Tibial nerve (tissue), 4 donors: ENCODE measurements at regions not wholly inside any gene's neighbourhood (a gene's known extent, or its start where the extent isn't known, plus 50 kb on each side); places are given as distances from the start of the nearest gene placed in this dataset.

Experiments used
- DNase-seq, 2 donors: peaks; one replicate each; pipeline ENCODE4 v3.0.0-alpha.2; 2019; ENCODE audit warnings: low spot score in 2 of 2
- H3K27ac ChIP-seq, 4 donors: fragments of 200-600 bp; sonication (generic) in 3 of 4; one replicate each; pipeline ENCODE4 v1.5.1; 2017 to 2019; ENCODE audit warnings: mild to moderate bottlenecking in 1 of 4
- H3K27me3 ChIP-seq, 2 donors: fragments of 200-600 bp; sonication (generic) in 1 of 2; one replicate each; pipeline versions ENCODE4 v1.5.1 to v1.6.0; 2017 to 2019
- H3K36me3 ChIP-seq, 3 donors: fragments of 200-600 bp; sonication (generic); one replicate each; pipeline ENCODE4 v1.5.1; 2018 to 2019
- H3K4me1 ChIP-seq, 4 donors: fragments of 200-600 bp; sonication (generic) in 3 of 4; one replicate each; pipeline ENCODE4 v1.5.1; 2017 to 2019
- H3K4me3 ChIP-seq, 4 donors: fragments of 200-600 bp; sonication (generic) in 3 of 4; one replicate each; pipeline ENCODE4 v1.5.1; 2017 to 2019; ENCODE audit warnings: mild to moderate bottlenecking in 1 of 4, moderate library complexity in 1 of 4
- H3K9me3 ChIP-seq, 4 donors: fragments of 200-600 bp; sonication (generic) in 3 of 4; one replicate each; pipeline ENCODE4 v1.5.1; 2017 to 2019
- EP300 ChIP-seq, 2 donors: sonication (generic); formaldehyde crosslinking; IDR thresholded peaks; one replicate each; pipeline ENCODE4 v1.6.1; 2017; ENCODE audit warnings: antibody characterized with exemption in 2 of 2, mild to moderate bottlenecking in 1 of 2
- POLR2A ChIP-seq, 2 donors: fragments of 450-650 bp; IDR thresholded peaks; one replicate each; pipeline ENCODE4 v1.6.1; 2017; ENCODE audit warnings: antibody characterized with exemption in 2 of 2, mild to moderate bottlenecking in 2 of 2, moderate library complexity in 2 of 2
- WGBS, 2 donors: methylation state at CpG; one replicate each; pipeline ENCODE4 v1.1.5; 2018; 5-methylcytosine and 5-hydroxymethylcytosine counted together
- TF ChIP-seq, protein P1 (sequence below), 5 experiments: fragments of 200-600 bp in 3 of 5; fragments of 450-650 bp in 2 of 5; sonication (generic) in 3 of 5; IDR thresholded peaks; one replicate each; pipeline ENCODE4 v1.5.1; 2016 to 2019; ENCODE audit warnings: antibody characterized with exemption in 5 of 5, mild to moderate bottlenecking in 3 of 5, moderate library complexity in 2 of 5

DNA sequence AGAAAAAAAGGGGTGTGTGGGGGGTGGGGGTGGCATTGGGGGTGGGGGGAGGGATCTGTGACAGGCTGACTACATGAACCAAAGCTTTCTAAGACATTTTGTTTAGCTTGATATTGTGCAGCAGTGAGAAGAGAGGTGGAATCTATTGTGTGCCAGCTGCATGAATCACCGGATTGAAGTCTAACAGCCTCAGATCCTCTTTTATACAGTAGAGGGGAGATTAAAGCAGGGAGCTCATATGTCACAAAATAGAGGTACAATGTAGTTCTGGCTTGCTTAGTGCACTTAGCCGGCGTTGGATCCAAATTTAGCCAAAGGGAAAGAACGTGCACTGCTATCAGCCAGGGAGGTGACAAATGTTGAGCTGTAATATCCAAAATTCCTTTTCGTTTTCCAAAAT, 404.2 kb upstream of the CITED2 start:
- Histone ChIP-seq H3K9me3 (peaks cover 0 to under 1% (median 0%) of the 10 kb centered on the region in 4 donors), H3K36me3 (no peaks in the 10 kb centered on the region), H3K27me3 (no peaks in the 10 kb centered on the region), H3K4me1 (peaks cover 0 to 8% (median 0%) of the 10 kb centered on the region in 4 donors), H3K4me3 (no peak overlapping the region), H3K27ac (no peak overlapping the region)
- 70 to 75% methylated on average over 5 of the region's 5 CpGs for WGBS, 2 donors
- TF ChIP-seq, protein P1, sequence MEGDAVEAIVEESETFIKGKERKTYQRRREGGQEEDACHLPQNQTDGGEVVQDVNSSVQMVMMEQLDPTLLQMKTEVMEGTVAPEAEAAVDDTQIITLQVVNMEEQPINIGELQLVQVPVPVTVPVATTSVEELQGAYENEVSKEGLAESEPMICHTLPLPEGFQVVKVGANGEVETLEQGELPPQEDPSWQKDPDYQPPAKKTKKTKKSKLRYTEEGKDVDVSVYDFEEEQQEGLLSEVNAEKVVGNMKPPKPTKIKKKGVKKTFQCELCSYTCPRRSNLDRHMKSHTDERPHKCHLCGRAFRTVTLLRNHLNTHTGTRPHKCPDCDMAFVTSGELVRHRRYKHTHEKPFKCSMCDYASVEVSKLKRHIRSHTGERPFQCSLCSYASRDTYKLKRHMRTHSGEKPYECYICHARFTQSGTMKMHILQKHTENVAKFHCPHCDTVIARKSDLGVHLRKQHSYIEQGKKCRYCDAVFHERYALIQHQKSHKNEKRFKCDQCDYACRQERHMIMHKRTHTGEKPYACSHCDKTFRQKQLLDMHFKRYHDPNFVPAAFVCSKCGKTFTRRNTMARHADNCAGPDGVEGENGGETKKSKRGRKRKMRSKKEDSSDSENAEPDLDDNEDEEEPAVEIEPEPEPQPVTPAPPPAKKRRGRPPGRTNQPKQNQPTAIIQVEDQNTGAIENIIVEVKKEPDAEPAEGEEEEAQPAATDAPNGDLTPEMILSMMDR (IDR thresholded peaks at IDR 0.05): no peak
- TF ChIP-seq POLR2A (IDR thresholded peaks at IDR 0.05) (no peak), EP300 (IDR thresholded peaks at IDR 0.05) (no peak)
- DNase-seq: no peak

DNA sequence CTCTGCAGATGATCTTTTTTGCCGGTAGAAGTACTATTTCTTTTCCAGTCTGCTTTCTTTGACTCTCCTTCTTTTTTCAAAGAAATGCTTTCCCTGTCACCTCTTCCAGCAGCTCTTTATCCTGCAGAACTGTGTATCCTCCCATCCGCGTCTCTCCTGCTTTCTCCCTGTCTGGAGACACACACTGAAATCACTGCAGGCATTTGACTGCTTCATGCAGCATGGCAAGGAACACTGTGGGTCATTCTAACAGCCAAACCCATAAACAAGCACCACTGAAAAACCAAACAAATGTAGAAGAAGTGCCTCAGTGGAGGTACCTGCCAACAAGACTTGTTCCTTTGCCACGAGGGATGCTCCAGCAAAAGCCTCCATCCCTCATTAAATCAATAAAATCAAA, 403.7 kb upstream of the CITED2 start:
- Histone ChIP-seq H3K4me1 (peaks cover 0 to 8% (median 0%) of the 10 kb centered on the region in 4 donors), H3K36me3 (no peaks in the 10 kb centered on the region), H3K4me3 (no peak overlapping the region), H3K27ac (no peak overlapping the region), H3K9me3 (no peaks in the 10 kb centered on the region), H3K27me3 (no peaks in the 10 kb centered on the region)
- no peak for DNase-seq
- TF ChIP-seq EP300 (IDR thresholded peaks at IDR 0.05): no peak
- TF ChIP-seq, protein P1 (IDR thresholded peaks at IDR 0.05): no peak
- no peak for TF ChIP-seq POLR2A (IDR thresholded peaks at IDR 0.05)
- 88 to 89% methylated on average over 4 of the region's 4 CpGs for WGBS, 2 donors

DNA sequence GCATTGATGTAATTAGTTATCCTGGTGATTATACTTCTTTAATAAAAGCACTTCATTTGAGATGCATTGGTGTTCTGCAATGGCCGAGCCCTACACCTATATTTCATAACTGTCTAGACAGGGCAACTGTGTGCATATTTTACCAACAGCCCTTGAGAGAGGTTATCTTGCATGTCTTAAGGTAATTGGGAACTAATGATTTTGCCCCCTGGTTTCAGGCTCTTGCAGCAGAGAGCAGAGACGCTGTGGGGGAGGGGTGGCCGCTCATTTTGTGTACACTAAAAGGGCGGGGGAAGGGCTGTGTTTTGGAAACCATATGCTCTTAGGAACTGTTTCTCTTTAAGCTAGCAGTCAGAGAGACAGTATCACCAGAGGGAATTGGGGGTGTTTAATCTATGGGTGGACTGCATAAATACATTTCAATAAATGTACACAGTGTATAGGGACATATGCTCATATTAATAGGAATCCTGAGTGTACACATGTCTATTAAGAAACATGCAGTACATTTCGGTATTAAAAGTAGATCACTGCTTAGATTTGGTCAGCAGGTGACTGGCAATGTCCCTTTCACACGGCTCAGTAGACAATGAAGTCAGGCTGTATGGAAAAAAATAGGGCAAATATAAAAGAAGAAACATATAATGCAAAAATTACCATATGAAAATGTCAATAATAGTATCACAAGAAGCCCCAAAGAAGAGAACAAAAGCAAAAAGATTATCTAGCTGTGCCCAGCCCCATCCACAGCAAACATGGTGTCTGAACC, 402.9 kb upstream of the CITED2 start:
- no peaks in the 10 kb centered on the region for H3K9me3 ChIP-seq
- DNase-seq: no peak
- whole genome bisulfite sequencing, 2 donors: 84 to 85% methylated on average over 6 of the region's 6 CpGs
- H3K4me3 ChIP-seq: no peak overlapping the region
- H3K27me3 ChIP-seq: no peaks in the 10 kb centered on the region
- H3K4me1 ChIP-seq: peaks cover 0 to 8% (median 0%) of the 10 kb centered on the region in 4 donors
- no peak overlapping the region for H3K27ac ChIP-seq
- TF ChIP-seq, protein P1 (IDR thresholded peaks at IDR 0.05): no peak
- TF ChIP-seq EP300 (IDR thresholded peaks at IDR 0.05): no peak
- TF ChIP-seq POLR2A (IDR thresholded peaks at IDR 0.05): no peak
- no peaks in the 10 kb centered on the region for H3K36me3 ChIP-seq

DNA sequence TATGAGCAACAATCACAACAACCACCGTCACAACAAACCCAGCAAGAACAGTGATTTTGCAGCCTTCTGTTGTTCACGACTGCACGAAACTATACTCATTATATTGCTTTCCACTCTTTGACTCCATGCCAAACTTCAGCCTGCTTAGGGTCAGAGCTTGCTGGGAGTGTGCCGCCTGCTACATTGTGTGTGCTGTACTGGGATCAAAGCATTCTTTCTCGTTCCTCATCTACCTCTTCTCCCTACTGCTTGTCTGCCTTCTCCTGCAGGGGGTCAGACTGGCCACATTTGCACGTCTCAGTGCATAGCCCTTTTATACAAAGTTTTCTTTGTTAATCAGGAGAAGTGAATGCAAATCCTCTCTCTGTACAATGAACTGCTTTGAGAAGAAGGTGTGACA, 401.6 kb upstream of the CITED2 start:
- Histone ChIP-seq H3K27ac (no peak overlapping the region), H3K36me3 (no peaks in the 10 kb centered on the region), H3K4me1 (peaks cover 0 to 8% (median 0%) of the 10 kb centered on the region in 4 donors), H3K9me3 (no peaks in the 10 kb centered on the region), H3K4me3 (no peak overlapping the region), H3K27me3 (no peaks in the 10 kb centered on the region)
- TF ChIP-seq POLR2A (IDR thresholded peaks at IDR 0.05): no peak
- no peak for TF ChIP-seq EP300 (IDR thresholded peaks at IDR 0.05)
- TF ChIP-seq, protein P1 (IDR thresholded peaks at IDR 0.05): no peak
- WGBS, 2 donors: 16 to 29% methylated on average over 6 of the region's 6 CpGs
- no peak for DNase-seq

DNA sequence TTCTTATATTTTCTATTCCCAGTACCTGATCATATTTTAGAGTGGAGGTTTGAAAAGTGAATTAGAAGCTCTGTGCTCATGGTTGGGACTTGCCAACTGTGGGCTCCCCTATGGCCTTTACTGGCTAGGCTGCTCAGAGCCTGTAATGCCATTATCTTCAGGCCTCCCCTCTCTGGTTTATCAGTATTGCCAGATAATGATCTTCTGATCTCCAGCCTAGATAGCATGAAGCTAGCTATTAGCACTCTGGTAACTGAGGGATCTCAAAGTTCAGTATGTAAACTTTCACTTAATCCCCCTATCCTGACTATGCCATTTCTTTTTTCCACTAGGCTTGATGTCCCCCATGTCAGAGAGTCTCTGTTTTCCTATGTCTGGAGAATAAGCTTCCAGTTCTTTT, 393.7 kb upstream of the CITED2 start:
- no peak overlapping the region for H3K27ac ChIP-seq
- H3K27me3 ChIP-seq: no peaks in the 10 kb centered on the region
- no peak overlapping the region for H3K4me3 ChIP-seq
- TF ChIP-seq, protein P1 (IDR thresholded peaks at IDR 0.05): no peak
- TF ChIP-seq EP300 (IDR thresholded peaks at IDR 0.05): no peak
- H3K9me3 ChIP-seq: no peaks in the 10 kb centered on the region
- no peaks in the 10 kb centered on the region for H3K36me3 ChIP-seq
- H3K4me1 ChIP-seq: peaks cover 0 to 16% (median 6%) of the 10 kb centered on the region in 4 donors
- DNase-seq: no peak
